MM.1S (cell line): ENCODE measurements at regions not wholly inside any gene's neighbourhood (a gene's known extent, or its start where the extent isn't known, plus 50 kb on each side); places are given as distances from the start of the nearest gene placed in this dataset.

Experiments used
- DNase-seq: peaks from one replicate; pipeline ENCODE4 v3.0.0-alpha.2; 2015
- H2AFZ ChIP-seq: fragments of 300-600 bp; sonication (generic); 2 replicates; pipeline ENCODE4 v1.6.0; 2016; ENCODE audit warnings: antibody characterized with exemption, low read length
- H3F3A ChIP-seq: fragments of 300-600 bp; sonication (generic); 2 replicates; pipeline ENCODE4 v1.6.1; 2016; ENCODE audit warnings: mild to moderate bottlenecking, antibody characterized with exemption, low read length, moderate library complexity, mixed read lengths; ENCODE audit not compliant: insufficient read depth
- H3K27ac ChIP-seq: fragments of 300-600 bp; sonication (generic); 2 replicates; pipeline ENCODE4 v1.5.1; 2016; ENCODE audit warnings: mild to moderate bottlenecking, low read length
- H3K27me3 ChIP-seq: fragments of 300-600 bp; sonication (generic); replicated peaks from 2 replicates; pipeline ENCODE4 v1.6.0; 2016; ENCODE audit warnings: low read length; ENCODE audit not compliant: insufficient read depth
- H3K36me3 ChIP-seq: fragments of 300-600 bp; sonication (generic); replicated peaks from 2 replicates; pipeline ENCODE4 v1.6.1; 2016; ENCODE audit warnings: mild to moderate bottlenecking, low read length, mixed read lengths; ENCODE audit not compliant: insufficient read depth
- H3K4me1 ChIP-seq: fragments of 300-600 bp; sonication (generic); 2 replicates; pipeline ENCODE4 v1.6.1; 2016; ENCODE audit warnings: low read length, mixed read lengths
- H3K4me2 ChIP-seq: fragments of 300-600 bp; sonication (generic); 2 replicates; pipeline ENCODE4 v1.6.0; 2016; ENCODE audit warnings: low read depth, low read length
- H3K4me3 ChIP-seq: fragments of 300-600 bp; sonication (generic); 2 replicates; pipeline ENCODE4 v1.5.1; 2016; ENCODE audit warnings: low read length, mixed read lengths
- H3K79me2 ChIP-seq: fragments of 300-600 bp; sonication (generic); 2 replicates; pipeline ENCODE4 v1.6.1; 2016; ENCODE audit warnings: mixed run types, low read length, mixed read lengths
- H3K9ac ChIP-seq: fragments of 300-600 bp; sonication (generic); 2 replicates; pipeline ENCODE4 v1.6.1; 2016; ENCODE audit warnings: low read length, mixed read lengths
- H3K9me2 ChIP-seq: fragments of 300-600 bp; sonication (generic); replicated peaks from 2 replicates; pipeline ENCODE4 v1.6.1; 2016; ENCODE audit warnings: mild to moderate bottlenecking, low read length, mixed read lengths; ENCODE audit not compliant: insufficient read depth
- H3K9me3 ChIP-seq: fragments of 300-600 bp; sonication (generic); replicated peaks from 2 replicates; pipeline ENCODE4 v1.6.1; 2016; ENCODE audit warnings: mild to moderate bottlenecking, low read length, mixed read lengths; ENCODE audit not compliant: insufficient read depth
- H4K20me1 ChIP-seq: fragments of 300-600 bp; sonication (generic); 2 replicates; pipeline ENCODE4 v1.6.1; 2016; ENCODE audit warnings: mild to moderate bottlenecking, low read length, moderate library complexity, mixed read lengths; ENCODE audit not compliant: insufficient read depth
- CTCF ChIP-seq: fragments of 300-600 bp; sonication (generic); IDR thresholded peaks from 2 replicates; pipeline ENCODE4 v1.5.1; 2016; ENCODE audit warnings: antibody characterized with exemption, low read length, mixed read lengths
- EZH2 ChIP-seq: fragments of 300-600 bp; sonication (generic); optimal IDR thresholded peaks from 2 replicates; pipeline ENCODE3; 2017; ENCODE audit warnings: low read depth, mild to moderate bottlenecking, antibody characterized with exemption, low read length, mixed read lengths
- EZH2phosphoT487 ChIP-seq: fragments of 300-600 bp; sonication (generic); IDR thresholded peaks from 2 replicates; pipeline ENCODE4 v1.6.1; 2018; ENCODE audit warnings: antibody characterized with exemption, low read length

GRCh38 chr3:154884952-154885351 is 195.2 kb upstream of the MME start:
- Histone ChIP-seq H3K27ac (no peak overlapping the region), H3K9me2 (no peaks in the 10 kb centered on the region), H3K4me3 (no peak overlapping the region), H3F3A (no peaks in the 10 kb centered on the region), H3K4me1 (no peaks in the 10 kb centered on the region), H4K20me1 (no peaks in the 10 kb centered on the region), H2AFZ (no peak overlapping the region), H3K36me3 (no peaks in the 10 kb centered on the region), H3K9me3 (no peaks in the 10 kb centered on the region), H3K4me2 (no peak overlapping the region), H3K27me3 (no peaks in the 10 kb centered on the region), H3K79me2 (no peaks in the 10 kb centered on the region), H3K9ac (no peak overlapping the region)
- no peak for TF ChIP-seq CTCF
- no peak for TF ChIP-seq EZH2phosphoT487
- no peak for TF ChIP-seq EZH2
- no peak for DNase-seq

- Histone ChIP-seq H4K20me1 (no peaks in the 10 kb centered on the region), H3K9ac (no peak overlapping the region), H2AFZ (no peak overlapping the region), H3K79me2 (no peaks in the 10 kb centered on the region), H3K27ac (no peak overlapping the region), H3K4me1 (no peaks in the 10 kb centered on the region), H3K36me3 (no peaks in the 10 kb centered on the region), H3K4me3 (no peak overlapping the region), H3K9me2 (no peaks in the 10 kb centered on the region), H3F3A (no peaks in the 10 kb centered on the region), H3K4me2 (no peak overlapping the region), H3K9me3 (no peaks in the 10 kb centered on the region), H3K27me3 (no peaks in the 10 kb centered on the region)
- DNase-seq, result no peak
- no peak for TF ChIP-seq EZH2
- no peak for TF ChIP-seq EZH2phosphoT487
- no peak for TF ChIP-seq CTCF
These were observed 205.0 kb upstream of the MME start for GRCh38 chr3:154875142-154875541.

- TF ChIP-seq CTCF (no peak), EZH2phosphoT487 (no peak), EZH2 (no peak)
- no peaks in the 10 kb centered on the region for H3F3A ChIP-seq
- H4K20me1 ChIP-seq, result no peaks in the 10 kb centered on the region
- no peak overlapping the region for H3K9ac ChIP-seq
- H3K4me3 ChIP-seq, result no peak overlapping the region
- no peak overlapping the region for H3K27ac ChIP-seq
- no peaks in the 10 kb centered on the region for H3K4me1 ChIP-seq
- H3K36me3 ChIP-seq, result no peaks in the 10 kb centered on the region
- H2AFZ ChIP-seq, result no peak overlapping the region
- DNase-seq, result no peak
- H3K4me2 ChIP-seq, result no peak overlapping the region
- H3K27me3 ChIP-seq, result no peaks in the 10 kb centered on the region
- H3K79me2 ChIP-seq, result no peaks in the 10 kb centered on the region
- no peaks in the 10 kb centered on the region for H3K9me2 ChIP-seq
- no peaks in the 10 kb centered on the region for H3K9me3 ChIP-seq
These were observed 207.4 kb upstream of the MME start for GRCh38 chr3:154872696-154873095.
